HCT116 (cell line): ENCODE measurements at regions not wholly inside any gene's neighbourhood (a gene's known extent, or its start where the extent isn't known, plus 50 kb on each side); places are given as distances from the start of the nearest gene placed in this dataset.

Source experiments
- ATAC-seq: fragments of 200-7000 bp; cut with Tn5 transposase; 2 replicates; pipeline ENCODE4 v1.9.1; 2020; ENCODE audit warnings: mild to moderate bottlenecking, moderate library complexity
- BruUV-seq: library from RNA; stranded (reverse); fragments of 400-500 nt; replicated peaks from 2 replicates; lab custom pipeline; 2021; lab: Mats Ljungman, UMichigan
- CTCF ChIA-PET: fragments of 300-600 bp; sonication (Branson Sonifier 250); formaldehyde crosslinking; loops from one replicate; lab custom pipeline; 2021; ENCODE audit warnings: antibody characterized with exemption; lab: Charles Lee
- POLR2A ChIA-PET: fragments of 300-600, 350-600 bp; sonication (Branson Sonifier 250); formaldehyde crosslinking; loops from one replicate; lab custom pipeline; 2021; ENCODE audit warnings: antibody characterized with exemption; lab: Charles Lee
- RAD21 ChIA-PET, 2 experiments: fragments of 300-600 bp; sonication (Branson Sonifier 250); formaldehyde crosslinking; loops; one replicate each; lab custom pipeline; 2023; ENCODE audit warnings: low total read pairs in 2 of 2; ENCODE audit not compliant: uncharacterized antibody in 2 of 2, unreplicated experiment in 2 of 2, low non-redundant PET in 1 of 2; lab: Charles Lee
- DNase-seq: peaks from one replicate; pipeline ENCODE4 v3.0.0-alpha.2; 2010; ENCODE audit warnings: low read depth, low spot score
- H2AFZ ChIP-seq: fragments of 200-600 bp; shearing (Covaris generic), sonication (generic); 2 replicates; pipeline ENCODE4 v1.6.1; 2017; ENCODE audit warnings: low read depth, mixed run types, mixed read lengths, antibody characterized with exemption, low read length; ENCODE audit not compliant: poor library complexity, severe bottlenecking
- H3K27ac ChIP-seq: 2 replicates; pipeline ENCODE4 v1.5.1; 2012; ENCODE audit warnings: low read depth, low read length
- H3K27me3 ChIP-seq: fragments of 200-600 bp; sonication (generic); 2 replicates; pipeline ENCODE4 v1.6.1; 2016; ENCODE audit warnings: mixed run types, low read length, mixed read lengths; ENCODE audit not compliant: insufficient read depth
- H3K36me3 ChIP-seq, 2 experiments: fragments of 200-500 bp in 1 of 2; fragments of 200-600 bp in 1 of 2; sonication (Bioruptor generic) in 1 of 2; sonication (generic) in 1 of 2; 2 replicates each; pipeline versions ENCODE4 v1.5.1 to v1.6.1; 2014 to 2016; ENCODE audit warnings: low read length in 2 of 2, inconsistent platforms in 1 of 2, mixed read lengths in 1 of 2, mixed run types in 1 of 2; ENCODE audit not compliant: insufficient read depth in 2 of 2, control insufficient read depth in 1 of 2
- H3K4me1 ChIP-seq, 2 experiments: fragments of 200-600 bp in 1 of 2; sonication (generic) in 1 of 2; 2 replicates each; pipeline versions ENCODE4 v1.5.1 to v1.6.1; 2012 to 2017; ENCODE audit warnings: low read length in 2 of 2, inconsistent platforms in 1 of 2, mild to moderate bottlenecking in 1 of 2, mixed read lengths in 1 of 2, mixed run types in 1 of 2, moderate library complexity in 1 of 2; ENCODE audit not compliant: insufficient read depth in 2 of 2, control insufficient read depth in 1 of 2
- H3K4me2 ChIP-seq: fragments of 200-600 bp; sonication (generic); 2 replicates; pipeline ENCODE4 v1.6.1; 2017; ENCODE audit warnings: mixed run types, low read length, mixed read lengths
- H3K4me3 ChIP-seq, 2 experiments: fragments of 200-600 bp in 1 of 2; sonication (generic) in 1 of 2; replicated peaks in 1 of 2; 2 replicates each; pipeline ENCODE4 v1.5.1; 2011 to 2016; ENCODE audit warnings: low read length in 2 of 2, control low read depth in 1 of 2, low read depth in 1 of 2, mild to moderate bottlenecking in 1 of 2, mixed read lengths in 1 of 2, mixed run types in 1 of 2
- H3K79me2 ChIP-seq: fragments of 200-600 bp; sonication (generic); 2 replicates; pipeline ENCODE4 v1.6.1; 2017; ENCODE audit warnings: mild to moderate bottlenecking, mixed run types, low read length, moderate library complexity, mixed read lengths; ENCODE audit not compliant: insufficient read depth
- H3K9ac ChIP-seq: fragments of 200-600 bp; sonication (generic); 2 replicates; pipeline ENCODE4 v1.6.1; 2016; ENCODE audit warnings: low read length, mixed read lengths
- H3K9me2 ChIP-seq: fragments of 200-600 bp; sonication (generic), shearing (Covaris generic); 2 replicates; pipeline ENCODE4 v1.6.1; 2017; ENCODE audit warnings: mixed run types, mild to moderate bottlenecking, moderate library complexity; ENCODE audit not compliant: insufficient read depth
- H3K9me3 ChIP-seq, 2 experiments: fragments of 200-500 bp in 1 of 2; fragments of 200-600 bp in 1 of 2; sonication (Bioruptor generic) in 1 of 2; sonication (generic) in 1 of 2; 2 replicates each; pipeline ENCODE4 v1.6.1; 2014 to 2017; ENCODE audit warnings: low read length in 2 of 2, mixed read lengths in 2 of 2, inconsistent platforms in 1 of 2, low read depth in 1 of 2, mild to moderate bottlenecking in 1 of 2, mixed run types in 1 of 2, moderate library complexity in 1 of 2; ENCODE audit not compliant: control insufficient read depth in 1 of 2, insufficient read depth in 1 of 2
- H4K20me1 ChIP-seq: fragments of 200-600 bp; sonication (generic), shearing (Covaris generic); 2 replicates; pipeline ENCODE4 v1.6.1; 2017; ENCODE audit warnings: mixed run types, mild to moderate bottlenecking, moderate library complexity; ENCODE audit not compliant: insufficient read depth
- CTCF ChIP-seq, 3 experiments: fragments of 200-600 bp in 1 of 3; sonication (generic) in 1 of 3; IDR thresholded peaks in 2 of 3; conservative IDR thresholded peaks in 1 of 3; 2 replicates each; pipeline ENCODE4 v1.5.1; 2012 to 2017; ENCODE audit warnings: low read depth in 2 of 3, low read length in 2 of 3, antibody characterized with exemption in 1 of 3, borderline replicate concordance in 1 of 3, control low read depth in 1 of 3, mild to moderate bottlenecking in 1 of 3, mixed read lengths in 1 of 3, mixed run types in 1 of 3, moderate library complexity in 1 of 3; ENCODE audit not compliant: insufficient read depth in 1 of 3
- ELF1 ChIP-seq: IDR thresholded peaks from 2 replicates; pipeline ENCODE4 v1.6.1; 2012; ENCODE audit warnings: low read depth, borderline replicate concordance
- SRF ChIP-seq: IDR thresholded peaks from 2 replicates; pipeline ENCODE4 v1.6.1; 2012; ENCODE audit warnings: low read depth
- TCF7L2 ChIP-seq: IDR thresholded peaks from 2 replicates; pipeline ENCODE4 v1.7.0; 2011; ENCODE audit warnings: borderline replicate concordance, inconsistent platforms; ENCODE audit not compliant: insufficient read depth, insufficient read length; ENCODE audit errors: extremely low read depth
- intact Hi-C: fragments of 100-400 bp; cut with micrococcal nuclease; formaldehyde crosslinking; loops from 2 replicates; pipeline ENCODE4 v1.10.0; 2022

GRCh38 chr13:95485518-95486144 lies 66.9 kb upstream of the CLDN10 start:
- ATAC-seq = no peak
- no peak for DNase-seq
- H3K4me1 ChIP-seq = peaks cover 5 to 6% of the 10 kb centered on the region in 2 experiments; a peak in 2 of 4 replicates
- no peak for TF ChIP-seq TCF7L2
- TF ChIP-seq SRF = no peak
- no peak for TF ChIP-seq ELF1
- TF ChIP-seq CTCF (IDR thresholded peaks at IDR 0.05 in 2 of 3, conservative IDR thresholded peaks at IDR 0.05 in 1 of 3; ENCODE audit: borderline replicate concordance in 1 of 3, insufficient read depth in 1 of 3, low read depth in 2 of 3, low read length in 2 of 3) = no peak
- TF ChIP-seq, all 23 proteins: peak for 0
- H2AFZ ChIP-seq = no peak overlapping the region
- intact Hi-C loops = no loop called here
- H4K20me1 ChIP-seq = no peaks in the 10 kb centered on the region
- H3K27me3 ChIP-seq = no peaks in the 10 kb centered on the region
- ChIA-PET RAD21 (no interaction called here), CTCF (interaction anchor here (0.6 to 1.9 kb wide), 3 partner anchors 8 to 81 kb away, joined by 4 to 5 read pairs (median 4); no protein-coding TSS in a partner anchor), POLR2A (no interaction called here)
- H3K9me2 ChIP-seq = no peaks in the 10 kb centered on the region
- H3K9me3 ChIP-seq = no peaks in the 10 kb centered on the region; a peak in 1 of 4 replicates
- no peak overlapping the region for H3K9ac ChIP-seq
- H3K27ac ChIP-seq = no peak overlapping the region
- H3K4me3 ChIP-seq = no peak overlapping the region
- H3K36me3 ChIP-seq = no peaks in the 10 kb centered on the region
- H3K4me2 ChIP-seq = no peak overlapping the region
- no peaks in the 10 kb centered on the region for H3K79me2 ChIP-seq
- no TSS peak for BruUV-seq
